HG02884 (cell line): ENCODE measurements at regions not wholly inside any gene's neighbourhood (a gene's known extent, or its start where the extent isn't known, plus 50 kb on each side); places are given as distances from the start of the nearest gene placed in this dataset.
"Not testable (repeated sequence)": the region's sequence is repeated elsewhere in the genome, so short reads cannot be mapped to it uniquely, and the experiment has no call there.

Source experiments
- ATAC-seq: cut with Tn5 transposase; IDR thresholded peaks from one replicate; pipeline ENCODE4 v1.9.1; 2021; ENCODE audit warnings: mild to moderate bottlenecking, moderate library complexity; ENCODE audit not compliant: unreplicated experiment

- no peak for ATAC-seq
Measured at GRCh38 chr1:234835239-234835638, 225.3 kb upstream of the IRF2BP2 start.

- ATAC-seq = no peak
Measured at GRCh38 chr1:234833646-234834045, 223.7 kb upstream of the IRF2BP2 start.

GRCh38 chr1:234833118-234833517, 223.1 kb upstream of the IRF2BP2 start:
- no peak for ATAC-seq

GRCh38 chr1:234827656-234828055, 217.7 kb upstream of the IRF2BP2 start:
- no peak for ATAC-seq

GRCh38 chr1:234827181-234827580, 217.2 kb upstream of the IRF2BP2 start:
- no peak for ATAC-seq

- no peak for ATAC-seq
Measured at GRCh38 chr1:234826352-234826751, 216.4 kb upstream of the IRF2BP2 start.

GRCh38 chr1:234825498-234826165, 215.7 kb upstream of the IRF2BP2 start:
- no peak for ATAC-seq

- not testable (repeated sequence) for ATAC-seq
Measured at GRCh38 chr1:234824836-234825235, 214.9 kb upstream of the IRF2BP2 start.

- ATAC-seq = no peak
Measured at GRCh38 chr1:234823191-234824176, 213.5 kb upstream of the IRF2BP2 start.

GRCh38 chr1:234821840-234822239, 211.9 kb upstream of the IRF2BP2 start:
- ATAC-seq = no peak

- no peak for ATAC-seq
Measured at GRCh38 chr1:234820597-234820996, 210.6 kb upstream of the IRF2BP2 start.

- not testable (repeated sequence) for ATAC-seq
Measured at GRCh38 chr1:234819845-234820244, 209.9 kb upstream of the IRF2BP2 start.

- ATAC-seq = not testable (repeated sequence)
Measured at GRCh38 chr1:234818040-234818387, 208.0 kb upstream of the IRF2BP2 start.

- not testable (repeated sequence) for ATAC-seq
Measured at GRCh38 chr1:234817313-234818039, 207.5 kb upstream of the IRF2BP2 start.

GRCh38 chr1:234816864-234817263, 206.9 kb upstream of the IRF2BP2 start:
- ATAC-seq = not testable (repeated sequence)

- ATAC-seq = not testable (repeated sequence)
Measured at GRCh38 chr1:234816186-234816851, 206.3 kb upstream of the IRF2BP2 start.

- ATAC-seq = not testable (repeated sequence)
Measured at GRCh38 chr1:234815295-234815815, 205.4 kb upstream of the IRF2BP2 start.

- not testable (repeated sequence) for ATAC-seq
Measured at GRCh38 chr1:234814235-234814634, 204.3 kb upstream of the IRF2BP2 start.

GRCh38 chr1:234811824-234812223, 201.8 kb upstream of the IRF2BP2 start:
- not testable (repeated sequence) for ATAC-seq

GRCh38 chr1:234810726-234811125, 200.7 kb upstream of the IRF2BP2 start:
- ATAC-seq = not testable (repeated sequence)
